ENCODE measurements at regions not wholly inside any gene's neighbourhood (a gene's known extent, or its start where the extent isn't known, plus 50 kb on each side); places are given as distances from the start of the nearest gene placed in this dataset.
"Not testable (repeated sequence)": the region's sequence is repeated elsewhere in the genome, so short reads cannot be mapped to it uniquely, and the experiment has no call there.

GRCh38 chr3:195635262-195635873 lies 51.6 kb upstream of the APOD start:
- not testable (repeated sequence) for DNase-seq (ENCODE audit: low read depth)

GRCh38 chr3:195634426-195635261 lies 50.9 kb upstream of the APOD start:
- DNase-seq (ENCODE audit: low read depth), result not testable (repeated sequence)

Data from forelimb muscle (tissue), 1 donor.